ENCODE measurements at regions not wholly inside any gene's neighbourhood (a gene's known extent, or its start where the extent isn't known, plus 50 kb on each side); places are given as distances from the start of the nearest gene placed in this dataset.

DNA sequence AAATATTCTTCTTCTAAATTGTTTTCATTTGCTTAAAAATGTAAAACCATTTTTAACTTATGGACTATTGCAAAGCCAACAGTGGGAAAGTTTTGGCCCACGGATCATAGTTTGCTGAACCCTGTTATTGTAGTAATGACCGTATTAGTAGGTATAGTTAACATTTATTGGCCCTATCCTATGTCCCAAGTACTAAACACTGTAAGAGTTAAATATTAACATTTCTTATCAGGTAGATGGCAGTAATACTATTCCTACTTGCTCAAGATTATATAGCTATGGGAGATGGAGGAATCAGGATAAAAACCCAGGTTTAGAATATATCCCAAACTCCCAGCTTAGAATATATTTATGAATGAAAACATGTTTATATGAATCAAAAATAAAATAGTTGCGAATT lies 993.2 kb downstream of the SORCS3 start:
- TF ChIP-seq POLR2A (IDR thresholded peaks at IDR 0.05): no peak
- TF ChIP-seq, protein P1, sequence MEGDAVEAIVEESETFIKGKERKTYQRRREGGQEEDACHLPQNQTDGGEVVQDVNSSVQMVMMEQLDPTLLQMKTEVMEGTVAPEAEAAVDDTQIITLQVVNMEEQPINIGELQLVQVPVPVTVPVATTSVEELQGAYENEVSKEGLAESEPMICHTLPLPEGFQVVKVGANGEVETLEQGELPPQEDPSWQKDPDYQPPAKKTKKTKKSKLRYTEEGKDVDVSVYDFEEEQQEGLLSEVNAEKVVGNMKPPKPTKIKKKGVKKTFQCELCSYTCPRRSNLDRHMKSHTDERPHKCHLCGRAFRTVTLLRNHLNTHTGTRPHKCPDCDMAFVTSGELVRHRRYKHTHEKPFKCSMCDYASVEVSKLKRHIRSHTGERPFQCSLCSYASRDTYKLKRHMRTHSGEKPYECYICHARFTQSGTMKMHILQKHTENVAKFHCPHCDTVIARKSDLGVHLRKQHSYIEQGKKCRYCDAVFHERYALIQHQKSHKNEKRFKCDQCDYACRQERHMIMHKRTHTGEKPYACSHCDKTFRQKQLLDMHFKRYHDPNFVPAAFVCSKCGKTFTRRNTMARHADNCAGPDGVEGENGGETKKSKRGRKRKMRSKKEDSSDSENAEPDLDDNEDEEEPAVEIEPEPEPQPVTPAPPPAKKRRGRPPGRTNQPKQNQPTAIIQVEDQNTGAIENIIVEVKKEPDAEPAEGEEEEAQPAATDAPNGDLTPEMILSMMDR (IDR thresholded peaks at IDR 0.05): no peak

Measured in adrenal gland (tissue), 5 donors.